ENCODE measurements at regions not wholly inside any gene's neighbourhood (a gene's known extent, or its start where the extent isn't known, plus 50 kb on each side); places are given as distances from the start of the nearest gene placed in this dataset.

DNA sequence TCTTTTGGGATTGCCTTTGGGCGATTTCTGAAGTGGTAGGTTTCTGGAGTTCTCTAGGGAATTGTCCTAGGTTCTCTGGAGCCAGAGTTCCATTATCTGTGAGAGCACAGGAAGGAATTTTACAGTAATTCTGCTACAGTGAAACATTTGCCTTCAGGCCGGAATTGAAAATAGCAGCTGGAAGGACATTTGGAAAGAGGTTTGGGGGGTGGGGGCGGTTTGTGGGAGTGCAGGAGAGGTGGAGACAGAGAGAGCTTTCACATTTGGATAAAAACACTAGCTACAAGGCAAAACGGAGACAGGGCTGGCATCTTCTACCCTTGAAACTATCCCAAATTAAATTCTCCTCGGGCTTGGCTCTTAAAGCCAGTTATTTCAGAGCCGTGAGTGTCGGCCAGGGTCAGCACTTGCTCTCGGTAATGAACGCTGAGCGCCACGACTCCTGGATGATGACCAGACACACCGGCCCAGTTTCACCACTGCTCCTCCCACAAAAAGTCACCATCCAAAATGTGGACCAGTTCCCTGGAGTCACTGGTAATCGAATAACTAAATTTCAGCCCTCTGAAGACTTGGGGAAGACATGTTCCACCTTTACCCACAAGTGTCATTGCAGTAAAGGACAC, 67.7 kb upstream of the TANC2 start:
- Histone ChIP-seq H3K27me3 (no peaks in the 10 kb centered on the region), H3K4me3 (no peak overlapping the region), H3K27ac (no peak overlapping the region), H3K9me3 (no peaks in the 10 kb centered on the region), H3K4me1 (peaks cover 9% of the 10 kb centered on the region), H3K36me3 (no peaks in the 10 kb centered on the region)
- WGBS: 27% methylated on average over 13 of the region's 13 CpGs
- DNase-seq (ENCODE audit: low spot score in 2 of 2): no peak
- no peak for TF ChIP-seq EP300 (IDR thresholded peaks at IDR 0.05)
- TF ChIP-seq POLR2AphosphoS5 (IDR thresholded peaks at IDR 0.05): no peak
- TF ChIP-seq POLR2A (IDR thresholded peaks at IDR 0.05): no peak
- TF ChIP-seq, protein P1, sequence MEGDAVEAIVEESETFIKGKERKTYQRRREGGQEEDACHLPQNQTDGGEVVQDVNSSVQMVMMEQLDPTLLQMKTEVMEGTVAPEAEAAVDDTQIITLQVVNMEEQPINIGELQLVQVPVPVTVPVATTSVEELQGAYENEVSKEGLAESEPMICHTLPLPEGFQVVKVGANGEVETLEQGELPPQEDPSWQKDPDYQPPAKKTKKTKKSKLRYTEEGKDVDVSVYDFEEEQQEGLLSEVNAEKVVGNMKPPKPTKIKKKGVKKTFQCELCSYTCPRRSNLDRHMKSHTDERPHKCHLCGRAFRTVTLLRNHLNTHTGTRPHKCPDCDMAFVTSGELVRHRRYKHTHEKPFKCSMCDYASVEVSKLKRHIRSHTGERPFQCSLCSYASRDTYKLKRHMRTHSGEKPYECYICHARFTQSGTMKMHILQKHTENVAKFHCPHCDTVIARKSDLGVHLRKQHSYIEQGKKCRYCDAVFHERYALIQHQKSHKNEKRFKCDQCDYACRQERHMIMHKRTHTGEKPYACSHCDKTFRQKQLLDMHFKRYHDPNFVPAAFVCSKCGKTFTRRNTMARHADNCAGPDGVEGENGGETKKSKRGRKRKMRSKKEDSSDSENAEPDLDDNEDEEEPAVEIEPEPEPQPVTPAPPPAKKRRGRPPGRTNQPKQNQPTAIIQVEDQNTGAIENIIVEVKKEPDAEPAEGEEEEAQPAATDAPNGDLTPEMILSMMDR (IDR thresholded peaks at IDR 0.05): no peak

DNA sequence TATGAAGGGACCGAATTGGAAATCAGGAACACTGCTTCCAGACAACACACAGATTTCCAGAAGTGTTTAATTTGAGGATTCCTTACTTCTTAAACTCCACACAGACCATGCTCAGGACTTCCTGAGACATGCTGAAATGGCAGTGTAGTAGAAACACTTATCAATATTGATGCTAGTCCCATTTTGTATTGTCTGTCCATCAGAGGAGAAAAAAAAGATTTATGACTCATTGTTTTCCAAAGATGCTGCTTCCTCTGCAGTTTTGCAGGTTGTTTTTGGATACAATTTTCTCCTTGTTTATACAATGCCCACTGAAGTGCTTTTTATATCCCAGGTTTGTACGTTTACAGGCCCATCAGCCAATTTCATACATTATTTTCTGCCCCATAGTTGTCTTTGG, 68.3 kb upstream of the TANC2 start:
- no peak for DNase-seq (ENCODE audit: low spot score in 2 of 2)
- Histone ChIP-seq H3K9me3 (no peaks in the 10 kb centered on the region), H3K4me1 (peaks cover 16% of the 10 kb centered on the region), H3K4me3 (no peak overlapping the region), H3K36me3 (no peaks in the 10 kb centered on the region), H3K27me3 (no peaks in the 10 kb centered on the region), H3K27ac (no peak overlapping the region)
- TF ChIP-seq EP300 (IDR thresholded peaks at IDR 0.05) (no peak), POLR2AphosphoS5 (IDR thresholded peaks at IDR 0.05) (no peak), POLR2A (IDR thresholded peaks at IDR 0.05) (no peak)
- TF ChIP-seq, protein P1 (IDR thresholded peaks at IDR 0.05): no peak
- 62% methylated on average over 2 of the region's 2 CpGs for WGBS

DNA sequence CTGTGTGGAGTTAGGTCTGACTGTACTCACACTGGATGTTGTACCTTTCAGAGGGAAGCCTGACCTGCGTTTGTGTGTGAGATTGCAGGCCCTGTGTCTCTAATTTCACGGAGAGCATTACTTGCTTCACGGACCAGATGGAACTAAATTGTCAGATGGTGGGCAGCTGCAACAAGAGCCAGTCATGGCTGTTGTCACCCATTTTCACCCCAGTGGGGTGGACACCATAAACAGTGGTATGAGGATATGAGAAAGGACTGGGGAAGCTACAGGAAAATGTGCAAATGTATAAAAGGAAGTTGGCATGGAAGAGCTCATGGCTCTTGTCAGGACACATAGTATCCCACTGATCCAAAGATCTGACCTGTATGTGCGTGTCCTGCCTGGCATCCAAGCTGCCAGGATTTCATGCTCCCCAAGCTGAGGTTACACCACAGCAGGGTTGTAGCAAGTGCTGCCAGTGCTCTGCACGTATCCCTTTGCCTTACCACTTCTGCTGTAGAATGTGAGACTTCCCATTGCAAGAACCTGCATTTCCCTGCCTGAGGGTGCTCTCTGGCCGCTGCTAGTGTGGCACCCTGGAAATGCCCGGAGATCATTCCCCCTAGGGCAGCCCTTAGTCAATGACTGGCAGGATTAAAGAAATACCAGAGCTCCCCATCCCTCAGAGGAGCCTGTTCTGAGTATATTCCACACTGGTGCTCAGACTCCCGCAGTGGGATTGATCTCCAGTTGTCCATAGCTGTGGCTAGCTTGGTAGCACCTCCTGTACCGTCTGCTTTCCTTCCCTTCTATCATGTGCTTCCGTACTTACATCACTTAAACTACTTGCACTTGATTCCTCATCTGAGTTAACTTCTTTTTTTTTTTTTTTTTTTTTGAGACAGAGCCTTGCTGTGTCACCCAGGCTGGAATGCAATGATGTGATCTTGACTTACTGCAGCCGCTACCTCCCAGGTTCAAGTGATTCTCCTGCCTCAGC, 70.4 kb upstream of the TANC2 start:
- H3K36me3 ChIP-seq: no peaks in the 10 kb centered on the region
- peaks cover 25% of the 10 kb centered on the region for H3K4me1 ChIP-seq
- no peaks in the 10 kb centered on the region for H3K9me3 ChIP-seq
- H3K27me3 ChIP-seq: no peaks in the 10 kb centered on the region
- DNase-seq (ENCODE audit: low spot score in 2 of 2): no peak
- no peak overlapping the region for H3K4me3 ChIP-seq
- TF ChIP-seq EP300 (IDR thresholded peaks at IDR 0.05): no peak
- TF ChIP-seq POLR2A (IDR thresholded peaks at IDR 0.05): no peak
- TF ChIP-seq, protein P1 (IDR thresholded peaks at IDR 0.05): no peak
- no peak for TF ChIP-seq POLR2AphosphoS5 (IDR thresholded peaks at IDR 0.05)
- peak overlapping the region; percentile 46 for H3K27ac ChIP-seq
- 64% methylated on average over 11 of the region's 11 CpGs for WGBS

DNA sequence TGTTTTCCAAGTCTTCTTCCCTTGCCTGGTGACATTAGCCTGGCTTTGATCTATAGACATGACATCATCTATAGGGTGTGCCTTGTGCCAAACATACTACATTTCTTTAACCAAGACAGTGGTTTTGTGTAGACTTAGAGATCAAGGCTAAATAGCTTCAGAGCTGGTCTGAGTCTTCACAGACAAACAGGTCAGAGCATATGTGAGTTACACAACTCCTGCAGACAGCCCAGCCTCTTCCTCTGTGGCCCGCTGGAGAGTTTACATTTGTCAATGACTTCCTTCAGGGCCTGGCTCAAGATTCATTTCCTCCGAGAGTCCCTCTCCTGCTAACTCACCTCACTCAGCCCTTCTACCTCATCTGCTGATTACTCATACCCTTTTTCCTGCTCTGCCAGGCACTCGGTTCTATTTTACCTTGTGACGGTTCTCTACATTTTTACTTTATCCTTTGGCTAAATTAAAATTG, 73.1 kb upstream of the TANC2 start:
- no peaks in the 10 kb centered on the region for H3K9me3 ChIP-seq
- peaks cover 21% of the 10 kb centered on the region for H3K4me1 ChIP-seq
- WGBS: 21% methylated on average over 4 of the region's 4 CpGs
- no peak overlapping the region for H3K4me3 ChIP-seq
- TF ChIP-seq POLR2A (IDR thresholded peaks at IDR 0.05): no peak
- TF ChIP-seq POLR2AphosphoS5 (IDR thresholded peaks at IDR 0.05): no peak
- TF ChIP-seq, protein P1 (IDR thresholded peaks at IDR 0.05): no peak
- TF ChIP-seq EP300 (IDR thresholded peaks at IDR 0.05): no peak
- peak overlapping the region; percentile 40 for H3K27ac ChIP-seq
- H3K27me3 ChIP-seq: no peaks in the 10 kb centered on the region
- H3K36me3 ChIP-seq: no peaks in the 10 kb centered on the region
- DNase-seq (ENCODE audit: low spot score in 2 of 2): no peak

All from suprapubic skin (tissue), 4 donors.